Naive thymus-derived CD4-positive, alpha-beta T cell (primary cell): ENCODE measurements at regions not wholly inside any gene's neighbourhood (a gene's known extent, or its start where the extent isn't known, plus 50 kb on each side); places are given as distances from the start of the nearest gene placed in this dataset.
"Not testable (repeated sequence)": the region's sequence is repeated elsewhere in the genome, so short reads cannot be mapped to it uniquely, and the experiment has no call there.

Source experiments
- ATAC-seq: fragments of 150-1000 bp; cut with Tn5 transposase; 2 replicates; pipeline ENCODE4 v1.10.0; 2021; ENCODE audit warnings: mild to moderate bottlenecking, moderate library complexity
- CTCF ChIA-PET: fragments of 350-600 bp; sonication (Branson Sonifier 250); formaldehyde crosslinking; loops from one replicate; lab custom pipeline; 2021; ENCODE audit warnings: antibody characterized with exemption; lab: Charles Lee
- POLR2A ChIA-PET: fragments of 350-600 bp; sonication (Branson Sonifier 250); formaldehyde crosslinking; loops from one replicate; lab custom pipeline; 2021; ENCODE audit warnings: antibody characterized with exemption, inconsistent platforms; lab: Charles Lee
- DNase-seq, 9 donors: peaks; one replicate each; pipeline versions ENCODE4 v3.0.0 to v3.0.0-alpha.2; 2020 to 2022; ENCODE audit warnings: mixed read lengths in 1 of 9
- H3K27ac ChIP-seq: one replicate; pipeline ENCODE4 v1.7.0; 2013; ENCODE audit warnings: mild to moderate bottlenecking, low read depth, low read length, moderate library complexity
- H3K27me3 ChIP-seq, 2 donors: one replicate each; pipeline ENCODE4 v1.7.0; 2013; ENCODE audit warnings: low read length in 2 of 2, mild to moderate bottlenecking in 2 of 2, moderate library complexity in 2 of 2; ENCODE audit not compliant: control insufficient read depth in 2 of 2, insufficient read depth in 2 of 2
- H3K36me3 ChIP-seq, 3 experiments: 1 replicate in 2 of 3; 2 replicates in 1 of 3; pipeline ENCODE4 v1.7.0; 2013; ENCODE audit warnings: low read length in 3 of 3, mild to moderate bottlenecking in 3 of 3, moderate library complexity in 1 of 3; ENCODE audit not compliant: insufficient read depth in 3 of 3, control insufficient read depth in 2 of 3
- H3K4me1 ChIP-seq, 2 donors: one replicate each; pipeline ENCODE4 v1.7.0; 2013; ENCODE audit warnings: low read length in 2 of 2, mild to moderate bottlenecking in 2 of 2, moderate library complexity in 1 of 2; ENCODE audit not compliant: control insufficient read depth in 2 of 2, insufficient read depth in 2 of 2
- H3K4me3 ChIP-seq: 2 replicates; pipeline ENCODE4 v1.7.0; 2013; ENCODE audit warnings: mild to moderate bottlenecking, low read length
- H3K9me3 ChIP-seq, 3 experiments: 1 replicate in 2 of 3; 2 replicates in 1 of 3; pipeline ENCODE4 v1.7.0; 2013; ENCODE audit warnings: low read length in 3 of 3; ENCODE audit not compliant: control insufficient read depth in 2 of 3
- H3K27ac Mint-ChIP-seq, 9 donors: one replicate each; pipeline ENCODE4 v1.8.0; 2020 to 2022; ENCODE audit warnings: mixed read lengths in 9 of 9, mild to moderate bottlenecking in 8 of 9, moderate library complexity in 5 of 9, inconsistent platforms in 2 of 9
- H3K27me3 Mint-ChIP-seq, 5 donors: one replicate each; pipeline ENCODE4 v1.8.0; 2021 to 2022; ENCODE audit warnings: mixed read lengths in 5 of 5, mild to moderate bottlenecking in 1 of 5
- H3K36me3 Mint-ChIP-seq, 5 donors: one replicate each; pipeline ENCODE4 v1.8.0; 2020 to 2022; ENCODE audit warnings: mixed read lengths in 5 of 5, mild to moderate bottlenecking in 3 of 5, inconsistent platforms in 1 of 5
- H3K4me1 Mint-ChIP-seq, 7 donors: one replicate each; pipeline ENCODE4 v1.8.0; 2020 to 2022; ENCODE audit warnings: mixed read lengths in 7 of 7, mild to moderate bottlenecking in 3 of 7, inconsistent platforms in 1 of 7
- H3K4me3 Mint-ChIP-seq, 10 donors: one replicate each; pipeline ENCODE4 v1.8.0; 2020 to 2022; ENCODE audit warnings: mild to moderate bottlenecking in 10 of 10, mixed read lengths in 10 of 10, moderate library complexity in 6 of 10, inconsistent platforms in 2 of 10
- H3K9me3 Mint-ChIP-seq, 11 donors: one replicate each; pipeline ENCODE4 v1.8.0; 2020 to 2022; ENCODE audit warnings: mixed read lengths in 11 of 11, mild to moderate bottlenecking in 4 of 11, inconsistent platforms in 1 of 11, moderate library complexity in 1 of 11
- intact Hi-C, 2 donors: fragments of 100-400 bp; cut with micrococcal nuclease; formaldehyde crosslinking; loops; one replicate each; pipeline ENCODE4 v1.15.1; 2023

DNA sequence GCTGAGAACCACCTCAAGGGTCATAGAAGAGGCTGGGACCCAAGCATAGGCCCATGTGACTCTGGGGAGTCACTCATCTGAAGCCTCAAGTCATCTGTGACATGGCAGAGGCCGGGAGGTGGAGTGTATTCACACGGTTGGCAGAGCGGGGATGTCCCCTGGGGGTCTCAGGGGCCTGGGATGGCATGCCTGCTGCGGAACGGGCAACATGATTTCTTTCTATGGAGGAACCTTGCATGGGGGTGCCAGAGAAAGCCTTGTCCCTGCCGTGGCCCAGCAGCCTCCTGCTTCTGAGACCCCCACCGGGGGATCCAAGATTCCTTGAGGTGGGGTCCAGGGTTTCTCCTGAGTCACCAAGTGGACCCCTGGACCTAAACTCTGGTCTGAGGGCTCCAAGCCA is 173.7 kb upstream of the TPTE start:
- ATAC-seq, H3K27ac Mint-ChIP-seq, H3K4me1 ChIP-seq, H3K4me3 Mint-ChIP-seq, H3K27me3 Mint-ChIP-seq, H3K27me3 ChIP-seq, POLR2A ChIA-PET, H3K27ac ChIP-seq, DNase-seq, H3K36me3 ChIP-seq, H3K4me1 Mint-ChIP-seq, H3K4me3 ChIP-seq, CTCF ChIA-PET, intact Hi-C loops: not testable (repeated sequence)
- peaks cover 0 to 35% (median 10%) of the 10 kb centered on the region in 3 experiments for H3K9me3 ChIP-seq
- peaks cover 0 to 20% (median 5%) of the 10 kb centered on the region in 5 donors for H3K36me3 Mint-ChIP-seq
- peaks cover 25 to 75% (median 43%) of the 10 kb centered on the region in 11 donors for H3K9me3 Mint-ChIP-seq

DNA sequence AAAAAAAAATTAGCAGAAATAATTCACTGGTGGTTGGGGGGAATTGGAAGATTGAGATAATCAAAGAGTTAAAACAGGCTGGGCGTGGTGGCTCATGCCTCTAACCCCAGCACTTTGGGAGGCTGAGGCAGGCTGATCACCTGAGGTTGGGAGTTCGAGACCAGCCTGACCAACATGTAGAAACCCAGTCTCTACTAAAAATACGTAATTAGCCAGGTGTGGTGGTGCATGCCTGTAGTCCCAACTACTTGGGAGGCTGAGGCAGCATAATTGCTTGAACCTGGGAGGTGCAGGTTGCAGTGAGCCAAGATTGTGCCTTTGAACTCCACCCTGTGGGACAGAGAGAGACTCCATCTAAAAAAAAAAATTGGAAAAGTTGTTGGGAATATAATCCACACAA is 173.2 kb upstream of the TPTE start:
- not testable (repeated sequence) for H3K27me3 Mint-ChIP-seq

DNA sequence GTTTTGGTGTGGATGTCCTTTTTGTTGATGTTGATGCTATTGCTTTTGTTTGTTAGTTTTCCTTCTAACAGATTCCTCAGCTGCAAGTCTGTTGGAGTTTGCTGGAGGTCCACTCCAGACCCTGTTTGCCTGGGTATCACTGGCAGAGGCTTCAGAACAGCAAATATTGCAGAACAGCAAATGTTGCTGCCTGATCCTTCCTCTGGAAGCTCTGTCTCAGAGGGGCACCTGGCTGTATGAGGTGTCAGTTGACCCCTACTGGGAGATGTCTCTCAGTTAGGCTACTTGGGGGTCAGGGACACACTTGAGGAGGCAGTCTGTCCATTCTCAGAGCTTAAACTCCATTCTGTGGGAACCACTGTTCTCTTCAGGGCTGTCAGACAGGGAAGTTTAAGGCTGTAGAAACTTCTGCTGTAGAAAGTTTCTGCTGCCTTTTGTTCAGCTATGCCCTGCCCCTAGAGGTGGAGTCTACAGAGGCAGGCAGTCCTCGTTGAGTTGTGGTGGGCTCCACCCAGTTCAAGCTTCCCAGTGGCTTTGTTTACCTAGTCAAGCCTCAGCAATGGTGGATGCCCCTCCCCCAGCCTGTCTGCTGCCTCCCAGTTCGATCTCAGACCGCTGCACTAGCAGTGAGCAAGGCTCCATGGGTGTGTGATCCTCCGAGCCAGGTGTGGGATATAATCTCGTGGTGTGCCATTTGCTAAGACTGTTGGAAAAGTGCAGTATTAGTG is 166.4 kb upstream of the TPTE start:
- CTCF ChIA-PET, H3K4me1 Mint-ChIP-seq, H3K4me3 Mint-ChIP-seq, H3K27me3 Mint-ChIP-seq, H3K4me1 ChIP-seq, H3K27me3 ChIP-seq, H3K27ac ChIP-seq, H3K27ac Mint-ChIP-seq, POLR2A ChIA-PET, H3K4me3 ChIP-seq, intact Hi-C loops, H3K36me3 ChIP-seq: not testable (repeated sequence)
- Mint-ChIP-seq H3K36me3 (peaks cover 0 to 10% (median 0%) of the 10 kb centered on the region in 5 donors), H3K9me3 (peaks cover 23 to 85% (median 48%) of the 10 kb centered on the region in 11 donors)
- DNase-seq, result peak in 1 of 9 donors; percentile 7
- ATAC-seq, result peak; percentile 14
- peaks cover 0 to 13% (median 5%) of the 10 kb centered on the region in 3 experiments for H3K9me3 ChIP-seq

More for the DNA sequence above, 173.2 kb upstream of the TPTE start:
- H3K9me3 Mint-ChIP-seq, result peaks cover 28 to 79% (median 48%) of the 10 kb centered on the region in 11 donors
- H3K27ac ChIP-seq, H3K27me3 ChIP-seq, POLR2A ChIA-PET, intact Hi-C loops, H3K4me1 Mint-ChIP-seq, H3K27ac Mint-ChIP-seq, H3K4me3 ChIP-seq, H3K4me3 Mint-ChIP-seq, H3K36me3 ChIP-seq, DNase-seq, CTCF ChIA-PET, H3K4me1 ChIP-seq, ATAC-seq: not testable (repeated sequence)
- peaks cover 0 to 21% (median 5%) of the 10 kb centered on the region in 5 donors for H3K36me3 Mint-ChIP-seq
- peaks cover 0 to 34% (median 10%) of the 10 kb centered on the region in 3 experiments for H3K9me3 ChIP-seq

GRCh38 chr21:10359120-10359519 is 162.3 kb upstream of the TPTE start:
- DNase-seq, POLR2A ChIA-PET, H3K4me1 ChIP-seq, H3K4me1 Mint-ChIP-seq, CTCF ChIA-PET, H3K27ac ChIP-seq, intact Hi-C loops, H3K27me3 ChIP-seq, H3K36me3 ChIP-seq, H3K27ac Mint-ChIP-seq, H3K4me3 ChIP-seq, H3K4me3 Mint-ChIP-seq, ATAC-seq, H3K36me3 Mint-ChIP-seq, H3K27me3 Mint-ChIP-seq: not testable (repeated sequence)
- H3K9me3 Mint-ChIP-seq, result peaks cover 18 to 78% (median 43%) of the 10 kb centered on the region in 11 donors
- peaks cover 0 to 13% (median 4%) of the 10 kb centered on the region in 3 experiments for H3K9me3 ChIP-seq

DNA sequence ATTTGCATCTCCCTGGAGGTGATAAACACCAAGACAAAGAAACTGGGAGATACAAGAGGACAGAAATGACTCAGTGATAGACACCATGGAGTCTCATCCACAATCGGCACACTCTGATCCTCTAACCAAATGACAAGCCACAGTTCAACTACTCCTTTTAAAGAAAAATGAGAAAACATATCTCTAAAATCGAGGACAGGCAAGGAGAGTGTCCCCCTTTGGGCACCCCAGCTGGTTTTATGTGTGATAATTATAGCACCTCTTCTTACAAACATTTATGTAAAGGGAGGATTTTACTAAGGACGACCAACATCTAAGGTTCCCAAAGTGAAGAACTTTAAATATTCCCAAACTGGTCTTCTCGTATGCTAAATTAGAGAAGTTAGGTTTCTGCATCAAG is 161.5 kb upstream of the TPTE start:
- H3K27me3 ChIP-seq, DNase-seq, POLR2A ChIA-PET, H3K36me3 ChIP-seq, H3K27me3 Mint-ChIP-seq, CTCF ChIA-PET, H3K27ac ChIP-seq, H3K4me1 ChIP-seq, H3K4me1 Mint-ChIP-seq, H3K27ac Mint-ChIP-seq, ATAC-seq, H3K36me3 Mint-ChIP-seq, H3K4me3 ChIP-seq, intact Hi-C loops, H3K4me3 Mint-ChIP-seq: not testable (repeated sequence)
- peaks cover 13 to 71% (median 37%) of the 10 kb centered on the region in 11 donors for H3K9me3 Mint-ChIP-seq
- H3K9me3 ChIP-seq, result peaks cover 0 to 11% (median 1%) of the 10 kb centered on the region in 3 experiments

DNA sequence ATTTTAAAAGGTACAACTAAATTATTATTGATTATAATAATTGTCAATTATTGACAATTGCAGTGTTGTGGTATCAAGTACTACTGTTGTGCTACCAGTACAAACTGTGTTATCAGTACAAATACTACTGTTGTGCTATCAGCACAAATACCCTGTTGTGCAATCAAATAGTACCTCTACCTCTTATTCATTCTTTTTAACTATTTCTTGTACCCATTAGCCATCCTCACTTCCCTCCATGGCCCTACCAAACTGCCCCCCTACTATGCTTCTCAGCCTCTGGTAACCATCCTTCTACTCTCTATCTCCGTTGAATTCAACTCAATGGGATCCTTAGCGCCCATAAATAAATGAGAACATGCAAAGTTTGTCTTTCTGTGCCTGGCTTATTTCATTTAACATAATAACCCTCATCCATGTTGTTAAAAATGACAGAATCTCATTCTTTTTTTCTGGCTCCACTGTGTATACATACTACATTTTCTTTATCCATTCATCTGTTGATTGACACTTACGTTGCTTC is 160.1 kb upstream of the TPTE start:
- H3K27ac ChIP-seq, H3K4me3 Mint-ChIP-seq, H3K27me3 ChIP-seq, H3K36me3 ChIP-seq, H3K4me3 ChIP-seq, H3K27ac Mint-ChIP-seq, H3K27me3 Mint-ChIP-seq, H3K9me3 ChIP-seq, H3K4me1 Mint-ChIP-seq, CTCF ChIA-PET, POLR2A ChIA-PET, H3K4me1 ChIP-seq, DNase-seq, H3K36me3 Mint-ChIP-seq, intact Hi-C loops: not testable (repeated sequence)
- ATAC-seq, result peak; percentile 28
- peaks cover 13 to 60% (median 37%) of the 10 kb centered on the region in 11 donors for H3K9me3 Mint-ChIP-seq

DNA sequence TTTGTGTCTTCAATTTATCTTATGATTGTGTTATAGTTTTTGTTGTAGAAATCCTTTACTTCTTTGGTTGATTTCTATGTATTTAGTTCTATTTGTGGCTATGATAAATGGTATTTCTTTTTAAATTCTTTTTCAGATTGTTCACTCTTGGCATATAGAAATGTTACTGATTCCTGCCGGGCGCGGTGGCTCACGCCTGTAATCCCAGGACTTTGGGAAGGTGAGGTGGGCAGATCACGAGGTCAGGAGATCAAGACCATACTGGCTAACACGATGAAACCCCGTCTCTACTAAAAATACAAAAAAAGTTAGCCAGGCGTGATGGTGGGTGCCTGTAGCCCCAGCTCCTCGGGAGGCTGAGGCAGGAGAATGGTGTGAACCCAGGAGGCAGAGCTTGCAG is 158.6 kb upstream of the TPTE start:
- H3K4me3 Mint-ChIP-seq, ATAC-seq, intact Hi-C loops, H3K9me3 ChIP-seq, DNase-seq, H3K27me3 ChIP-seq, H3K36me3 Mint-ChIP-seq, H3K4me1 Mint-ChIP-seq, H3K4me1 ChIP-seq, H3K27me3 Mint-ChIP-seq, H3K27ac ChIP-seq, H3K36me3 ChIP-seq, CTCF ChIA-PET, H3K27ac Mint-ChIP-seq, H3K4me3 ChIP-seq, POLR2A ChIA-PET: not testable (repeated sequence)
- peaks cover 13 to 46% (median 33%) of the 10 kb centered on the region in 11 donors for H3K9me3 Mint-ChIP-seq
